SK-N-MC (cell line): ENCODE measurements at regions not wholly inside any gene's neighbourhood (a gene's known extent, or its start where the extent isn't known, plus 50 kb on each side); places are given as distances from the start of the nearest gene placed in this dataset.

Experiments used
- EZH2 ChIP-seq: fragments of 200-600 bp; sonication (generic); IDR thresholded peaks from one replicate; pipeline ENCODE4 v1.6.1; 2017; ENCODE audit warnings: antibody characterized with exemption
- POLR2AphosphoS5 ChIP-seq: IDR thresholded peaks from 2 replicates; pipeline ENCODE4 v1.6.1; 2012; ENCODE audit warnings: mild to moderate bottlenecking, low read depth, low read length, borderline replicate concordance

GRCh38 chr11:23554002-23554401 is 693.7 kb upstream of the CCDC179 start:
- TF ChIP-seq EZH2 (no peak), POLR2AphosphoS5 (no peak)
